ENCODE measurements at regions not wholly inside any gene's neighbourhood (a gene's known extent, or its start where the extent isn't known, plus 50 kb on each side); places are given as distances from the start of the nearest gene placed in this dataset.
"Not testable (repeated sequence)": the region's sequence is repeated elsewhere in the genome, so short reads cannot be mapped to it uniquely, and the experiment has no call there.

DNA sequence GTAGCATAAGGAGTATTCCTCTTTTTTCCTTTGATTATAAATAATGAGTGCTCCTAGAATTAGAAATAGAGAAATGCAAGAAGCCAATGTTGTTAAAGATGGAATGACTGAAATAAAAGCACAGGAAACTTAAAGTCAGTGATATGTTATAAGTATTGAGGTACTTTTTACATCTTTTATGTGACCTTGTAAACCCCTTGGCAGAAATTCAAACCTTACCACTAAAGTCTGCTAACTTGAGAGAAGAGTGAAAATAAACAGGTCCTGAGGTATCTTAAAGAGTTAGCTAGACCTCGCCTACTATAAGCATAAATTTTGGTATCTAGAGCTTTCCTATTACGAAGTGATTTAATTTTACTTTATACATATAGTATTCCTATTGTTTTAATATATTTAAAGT lies 188.2 kb downstream of the DKK1 start:
- H3K9ac ChIP-seq (ENCODE audit: control insufficient read depth, extremely low read depth, insufficient read depth, low read length), result no peak overlapping the region
- no peaks in the 10 kb centered on the region for H4K20me1 ChIP-seq (ENCODE audit: control insufficient read depth, extremely low read depth, insufficient read depth, low read length)
- no peaks in the 10 kb centered on the region for H3K79me2 ChIP-seq (ENCODE audit: control insufficient read depth, insufficient read depth, low read length)
- FAIRE-seq (no peak), DNase-seq (ENCODE audit: low read depth, low spot score) (no peak)
- no peaks in the 10 kb centered on the region for H3K36me3 ChIP-seq (ENCODE audit: control insufficient read depth in 2 of 2, extremely low read depth in 1 of 2, insufficient read depth in 2 of 2, low read length in 2 of 2)
- H3K27ac ChIP-seq (ENCODE audit: control insufficient read depth, insufficient read depth, low read length), result no peak overlapping the region
- no peaks in the 10 kb centered on the region for H3K9me3 ChIP-seq (ENCODE audit: control insufficient read depth, low read depth, low read length)
- no peaks in the 10 kb centered on the region for H3K9me1 ChIP-seq (ENCODE audit: control insufficient read depth, extremely low read depth, insufficient read depth, low read length)
- no peak overlapping the region for H3K4me3 ChIP-seq (ENCODE audit: control insufficient read depth in 2 of 3, extremely low read depth in 1 of 3, insufficient read depth in 2 of 3, low read depth in 1 of 3, low read length in 3 of 3)
- H2AFZ ChIP-seq (ENCODE audit: control insufficient read depth, low read length), result no peak overlapping the region
- dilution Hi-C loops (cut with MboI; ENCODE audit: extremely low pct_ligation_motif_present, low sequenced_read_pairs), result no loop called here
- H3K4me1 ChIP-seq (ENCODE audit: control insufficient read depth, extremely low read depth, insufficient read depth, low read length), result no peaks in the 10 kb centered on the region
- H3K27me3 ChIP-seq (ENCODE audit: control insufficient read depth, extremely low read depth, insufficient read depth, low read length), result no peaks in the 10 kb centered on the region
- TF ChIP-seq, protein P1, sequence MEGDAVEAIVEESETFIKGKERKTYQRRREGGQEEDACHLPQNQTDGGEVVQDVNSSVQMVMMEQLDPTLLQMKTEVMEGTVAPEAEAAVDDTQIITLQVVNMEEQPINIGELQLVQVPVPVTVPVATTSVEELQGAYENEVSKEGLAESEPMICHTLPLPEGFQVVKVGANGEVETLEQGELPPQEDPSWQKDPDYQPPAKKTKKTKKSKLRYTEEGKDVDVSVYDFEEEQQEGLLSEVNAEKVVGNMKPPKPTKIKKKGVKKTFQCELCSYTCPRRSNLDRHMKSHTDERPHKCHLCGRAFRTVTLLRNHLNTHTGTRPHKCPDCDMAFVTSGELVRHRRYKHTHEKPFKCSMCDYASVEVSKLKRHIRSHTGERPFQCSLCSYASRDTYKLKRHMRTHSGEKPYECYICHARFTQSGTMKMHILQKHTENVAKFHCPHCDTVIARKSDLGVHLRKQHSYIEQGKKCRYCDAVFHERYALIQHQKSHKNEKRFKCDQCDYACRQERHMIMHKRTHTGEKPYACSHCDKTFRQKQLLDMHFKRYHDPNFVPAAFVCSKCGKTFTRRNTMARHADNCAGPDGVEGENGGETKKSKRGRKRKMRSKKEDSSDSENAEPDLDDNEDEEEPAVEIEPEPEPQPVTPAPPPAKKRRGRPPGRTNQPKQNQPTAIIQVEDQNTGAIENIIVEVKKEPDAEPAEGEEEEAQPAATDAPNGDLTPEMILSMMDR (optimal IDR thresholded peaks at IDR 0.05 in 1 of 3, IDR thresholded peaks at IDR 0.05 in 1 of 3, conservative IDR thresholded peaks at IDR 0.05 in 1 of 3; ENCODE audit: extremely low read depth in 1 of 3, insufficient read depth in 2 of 3, low read length in 3 of 3), result no peak
- no peak for TF ChIP-seq EZH2 (IDR thresholded peaks at IDR 0.05; ENCODE audit: low read length)
- H3K4me2 ChIP-seq (ENCODE audit: control insufficient read depth, extremely low read depth, insufficient read depth, low read depth, low read length), result no peak overlapping the region

DNA sequence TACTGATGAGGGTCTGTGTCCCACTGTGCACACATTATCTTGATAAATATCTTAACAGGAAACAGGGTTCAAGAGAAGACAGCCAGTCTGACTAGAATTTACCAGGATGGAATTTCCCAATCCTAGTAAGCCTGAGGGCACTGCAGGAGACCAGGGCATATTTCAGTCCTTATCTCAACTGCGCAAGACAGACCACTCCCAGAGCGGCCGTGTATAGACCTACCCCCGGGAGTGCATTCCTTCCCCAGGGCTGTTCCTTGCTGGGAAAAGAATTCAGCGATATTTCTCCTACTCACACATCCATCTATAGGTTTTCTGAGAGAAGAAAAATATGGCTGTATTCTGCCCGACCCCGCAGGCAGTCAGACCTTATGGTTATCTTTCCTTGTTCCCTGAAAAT lies 191.3 kb downstream of the DKK1 start:
- H3K36me3 ChIP-seq (ENCODE audit: control insufficient read depth in 2 of 2, extremely low read depth in 1 of 2, insufficient read depth in 2 of 2, low read length in 2 of 2); H3K27me3 ChIP-seq (ENCODE audit: control insufficient read depth, extremely low read depth, insufficient read depth, low read length); H3K9me1 ChIP-seq (ENCODE audit: control insufficient read depth, extremely low read depth, insufficient read depth, low read length); dilution Hi-C loops (cut with MboI; ENCODE audit: extremely low pct_ligation_motif_present, low sequenced_read_pairs); DNase-seq (ENCODE audit: low read depth, low spot score); H2AFZ ChIP-seq (ENCODE audit: control insufficient read depth, low read length); H3K9me3 ChIP-seq (ENCODE audit: control insufficient read depth, low read depth, low read length); H3K27ac ChIP-seq (ENCODE audit: control insufficient read depth, insufficient read depth, low read length); H3K4me2 ChIP-seq (ENCODE audit: control insufficient read depth, extremely low read depth, insufficient read depth, low read depth, low read length); H3K9ac ChIP-seq (ENCODE audit: control insufficient read depth, extremely low read depth, insufficient read depth, low read length); FAIRE-seq; H3K79me2 ChIP-seq (ENCODE audit: control insufficient read depth, insufficient read depth, low read length); H3K4me1 ChIP-seq (ENCODE audit: control insufficient read depth, extremely low read depth, insufficient read depth, low read length); H4K20me1 ChIP-seq (ENCODE audit: control insufficient read depth, extremely low read depth, insufficient read depth, low read length); H3K4me3 ChIP-seq (ENCODE audit: control insufficient read depth in 2 of 3, extremely low read depth in 1 of 3, insufficient read depth in 2 of 3, low read depth in 1 of 3, low read length in 3 of 3): not testable (repeated sequence)

DNA sequence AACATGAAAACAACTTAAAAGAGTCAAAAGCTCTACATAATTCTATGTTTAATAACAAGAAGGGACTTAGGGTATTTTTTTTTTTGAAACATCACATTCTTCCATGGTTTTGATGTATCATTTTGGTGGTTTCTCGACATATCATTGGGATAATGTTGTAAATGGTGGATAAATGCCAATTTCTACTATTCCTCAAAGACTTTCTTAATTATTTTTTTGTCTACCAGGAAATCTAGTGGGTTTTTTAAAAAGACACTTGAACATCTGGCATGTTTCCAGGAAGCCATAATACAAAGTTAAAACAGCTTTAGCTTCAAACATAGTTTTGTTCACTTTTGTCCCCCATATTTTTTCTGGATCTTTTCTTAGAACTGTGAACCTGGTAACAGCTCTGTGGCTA lies 200.4 kb downstream of the DKK1 start:
- no peak overlapping the region for H3K27ac ChIP-seq (ENCODE audit: control insufficient read depth, insufficient read depth, low read length)
- DNase-seq (ENCODE audit: low read depth, low spot score) (no peak), FAIRE-seq (no peak)
- TF ChIP-seq, protein P1 (optimal IDR thresholded peaks at IDR 0.05 in 1 of 3, IDR thresholded peaks at IDR 0.05 in 1 of 3, conservative IDR thresholded peaks at IDR 0.05 in 1 of 3; ENCODE audit: extremely low read depth in 1 of 3, insufficient read depth in 2 of 3, low read length in 3 of 3), result no peak
- no peak for TF ChIP-seq EZH2 (IDR thresholded peaks at IDR 0.05; ENCODE audit: low read length)
- H2AFZ ChIP-seq (ENCODE audit: control insufficient read depth, low read length), result no peak overlapping the region
- H3K4me2 ChIP-seq (ENCODE audit: control insufficient read depth, extremely low read depth, insufficient read depth, low read depth, low read length), result no peak overlapping the region
- no peak overlapping the region for H3K4me3 ChIP-seq (ENCODE audit: control insufficient read depth in 2 of 3, extremely low read depth in 1 of 3, insufficient read depth in 2 of 3, low read depth in 1 of 3, low read length in 3 of 3)
- H3K79me2 ChIP-seq (ENCODE audit: control insufficient read depth, insufficient read depth, low read length), result no peaks in the 10 kb centered on the region
- H3K9me3 ChIP-seq (ENCODE audit: control insufficient read depth, low read depth, low read length), result no peaks in the 10 kb centered on the region
- H4K20me1 ChIP-seq (ENCODE audit: control insufficient read depth, extremely low read depth, insufficient read depth, low read length), result no peaks in the 10 kb centered on the region
- dilution Hi-C loops (cut with MboI; ENCODE audit: extremely low pct_ligation_motif_present, low sequenced_read_pairs), result no loop called here
- H3K27me3 ChIP-seq (ENCODE audit: control insufficient read depth, extremely low read depth, insufficient read depth, low read length), result no peaks in the 10 kb centered on the region
- H3K4me1 ChIP-seq (ENCODE audit: control insufficient read depth, extremely low read depth, insufficient read depth, low read length), result no peaks in the 10 kb centered on the region
- no peaks in the 10 kb centered on the region for H3K9me1 ChIP-seq (ENCODE audit: control insufficient read depth, extremely low read depth, insufficient read depth, low read length)
- no peak overlapping the region for H3K9ac ChIP-seq (ENCODE audit: control insufficient read depth, extremely low read depth, insufficient read depth, low read length)
- H3K36me3 ChIP-seq (ENCODE audit: control insufficient read depth in 2 of 2, extremely low read depth in 1 of 2, insufficient read depth in 2 of 2, low read length in 2 of 2), result no peaks in the 10 kb centered on the region

Data from keratinocyte (primary cell).